NCI-H1930 (cell line): ENCODE measurements at regions not wholly inside any gene's neighbourhood (a gene's known extent, or its start where the extent isn't known, plus 50 kb on each side); places are given as distances from the start of the nearest gene placed in this dataset.

Experiments
- DNase-seq, 2 experiments: peaks; one replicate each; lab custom pipeline; 2025; lab: John Stamatoyannopoulos, UW

DNA sequence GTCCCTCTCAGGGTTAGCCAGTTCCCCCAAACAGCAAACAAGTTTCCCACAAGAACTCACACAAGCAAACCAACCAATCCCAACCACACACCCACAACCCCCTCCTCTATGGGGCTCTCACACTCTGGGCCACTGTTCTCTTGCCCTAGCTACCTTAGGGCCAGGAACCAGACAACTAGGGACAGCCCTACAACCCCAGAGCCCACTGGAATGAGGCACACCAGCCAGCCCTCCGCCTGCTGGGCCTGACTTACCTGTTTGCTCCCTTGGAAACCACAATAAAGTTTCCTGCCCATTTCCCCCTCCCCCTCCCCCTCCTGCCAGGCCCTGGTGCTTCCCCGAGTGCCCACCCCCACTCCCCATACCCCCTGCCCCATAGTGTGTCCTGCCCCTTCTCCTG, 132.6 kb downstream of the WDR11 start:
- no peak for DNase-seq

DNA sequence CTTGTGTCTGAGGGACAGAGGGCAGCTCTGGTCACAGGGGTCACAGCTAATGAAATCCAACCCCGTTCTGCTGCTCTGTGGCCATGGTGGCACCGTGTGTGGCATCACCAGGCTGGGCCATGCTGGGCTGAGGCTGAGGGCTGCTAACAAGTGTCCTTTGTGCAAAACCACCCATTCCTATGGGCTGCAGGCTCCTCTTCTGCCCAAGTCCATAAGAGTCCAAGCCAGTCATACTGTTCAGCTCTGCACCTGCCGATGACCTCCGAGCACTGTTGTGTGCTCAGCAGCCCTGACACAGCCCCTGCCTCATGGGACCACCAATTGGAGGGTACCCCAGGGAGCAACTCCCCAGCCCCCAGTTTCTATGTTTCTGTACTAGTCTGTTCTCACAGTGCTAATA, 133.1 kb downstream of the WDR11 start:
- DNase-seq = no peak

DNA sequence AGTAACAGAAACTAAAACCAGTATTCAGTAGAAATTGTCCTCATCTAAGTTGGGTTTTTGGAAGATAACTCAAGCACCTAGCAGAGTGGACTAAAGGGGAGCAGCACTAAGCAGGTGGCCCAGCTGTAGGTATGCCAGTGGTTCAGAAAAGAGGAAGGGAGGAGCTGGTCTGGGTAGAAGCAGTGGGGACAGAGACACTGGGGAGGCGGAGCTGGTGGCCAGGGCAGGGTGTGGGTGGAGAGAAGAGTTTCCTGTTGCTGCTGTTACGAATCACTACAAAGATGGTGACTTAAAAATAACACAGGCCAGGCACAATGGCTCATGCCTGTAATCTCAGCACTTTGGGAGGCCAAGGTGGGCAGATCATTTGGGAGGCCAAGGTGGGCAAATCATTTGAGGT, 136.2 kb downstream of the WDR11 start:
- no peak for DNase-seq

DNA sequence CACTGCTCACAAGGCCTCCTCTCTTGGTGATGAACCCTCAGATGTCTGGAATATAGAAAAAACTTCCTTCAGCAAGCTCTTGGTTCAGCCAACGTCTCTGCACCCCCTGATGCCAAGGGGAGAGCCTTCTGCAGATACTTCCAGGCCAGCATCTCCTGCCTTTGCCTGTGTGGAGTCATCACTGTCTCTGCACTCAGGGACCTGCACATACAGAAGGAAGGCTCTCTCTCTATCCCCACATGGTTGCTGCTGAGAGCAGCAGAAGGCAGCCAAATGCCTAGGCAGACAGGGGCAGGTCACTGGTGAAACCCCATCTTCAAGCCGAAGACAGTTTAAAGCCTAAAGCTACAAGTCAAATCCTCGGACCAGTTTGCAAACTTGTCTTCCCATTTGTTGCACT, 137.6 kb downstream of the WDR11 start:
- DNase-seq = no peak

DNA sequence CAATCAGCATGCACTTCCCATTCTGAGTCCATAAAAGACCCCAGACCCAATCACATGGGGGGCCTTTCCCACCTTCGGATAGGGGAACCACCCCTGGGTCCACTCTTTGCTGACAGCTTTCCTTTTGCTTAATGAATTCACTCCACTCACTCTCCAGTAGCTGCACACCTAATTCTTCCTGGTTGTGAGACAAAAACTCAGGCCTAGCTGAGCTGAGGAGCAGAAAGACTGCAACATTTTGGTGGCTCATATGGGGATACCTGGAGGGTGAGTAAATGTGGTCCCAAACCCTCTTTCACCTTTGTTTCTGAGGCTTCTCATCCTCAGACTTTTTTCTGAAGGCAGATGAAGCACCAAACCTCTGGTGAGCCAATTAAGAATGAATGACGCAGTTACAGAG, 138.1 kb downstream of the WDR11 start:
- DNase-seq = no peak

DNA sequence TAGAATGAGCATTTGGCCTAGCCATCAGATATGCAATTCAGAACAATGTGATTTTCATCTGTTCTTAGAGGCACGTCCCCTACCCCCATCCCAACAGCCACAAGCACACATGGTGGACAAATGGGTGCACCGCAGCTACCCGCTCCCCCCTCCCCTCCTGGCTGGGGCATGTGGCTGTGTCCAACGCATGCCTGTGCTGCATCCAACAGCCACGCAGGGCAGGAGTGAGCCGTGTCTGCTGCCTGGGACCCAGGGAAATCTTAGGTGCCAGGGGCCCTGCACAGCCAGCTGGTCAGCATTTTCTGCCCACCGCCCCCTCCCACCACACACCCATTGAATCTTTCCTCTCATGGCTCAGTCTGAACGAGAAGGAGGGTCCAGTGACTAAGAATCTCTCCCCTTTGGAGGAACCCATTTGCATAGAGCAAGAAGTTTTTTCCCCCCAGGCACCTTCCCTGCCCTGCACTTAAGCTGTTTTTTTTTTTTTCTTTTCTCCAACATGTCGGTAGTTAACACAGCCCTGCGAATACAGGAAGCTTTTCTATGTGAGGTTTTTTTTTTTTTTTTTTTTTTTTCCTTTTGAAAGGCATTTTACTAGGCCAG, 138.9 kb downstream of the WDR11 start:
- no peak for DNase-seq

DNA sequence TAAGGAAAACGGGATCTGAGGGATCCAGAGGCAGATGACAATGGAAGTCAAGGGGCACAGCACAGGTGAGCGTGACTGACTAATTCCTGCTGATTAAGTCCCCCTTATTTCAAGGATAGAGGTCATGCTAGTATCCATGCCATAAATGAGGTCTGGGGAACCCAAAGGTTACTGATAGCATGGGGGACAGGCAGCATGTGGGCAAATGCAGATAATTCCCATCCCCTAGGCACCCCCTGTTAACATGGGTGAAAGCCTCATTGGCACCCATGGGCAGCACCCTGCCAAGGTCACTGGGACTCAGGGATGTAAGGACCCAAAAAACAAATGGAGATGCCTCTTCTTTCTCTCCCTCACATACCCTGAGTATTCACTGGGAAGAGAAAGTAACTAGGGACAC, 139.7 kb downstream of the WDR11 start:
- DNase-seq = no peak

DNA sequence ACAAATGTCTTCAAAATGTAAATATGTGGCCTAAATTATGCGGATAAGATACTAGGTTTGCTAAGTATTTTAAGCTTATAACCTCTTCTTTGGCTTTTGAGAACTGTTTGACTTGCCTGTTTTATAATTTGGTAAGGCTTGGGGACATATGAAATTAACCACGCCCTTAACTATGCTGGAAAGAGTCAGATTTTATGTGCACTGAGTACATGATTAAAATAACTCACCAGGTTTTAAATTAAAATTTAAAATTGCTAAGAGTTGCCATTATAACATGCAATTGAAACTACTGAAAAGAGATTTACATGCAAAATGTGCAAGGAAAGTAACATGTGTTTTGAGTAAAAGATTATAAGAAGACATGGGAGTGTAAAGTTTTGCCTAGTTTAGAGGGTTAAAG, 141.9 kb downstream of the WDR11 start:
- DNase-seq = no peak

DNA sequence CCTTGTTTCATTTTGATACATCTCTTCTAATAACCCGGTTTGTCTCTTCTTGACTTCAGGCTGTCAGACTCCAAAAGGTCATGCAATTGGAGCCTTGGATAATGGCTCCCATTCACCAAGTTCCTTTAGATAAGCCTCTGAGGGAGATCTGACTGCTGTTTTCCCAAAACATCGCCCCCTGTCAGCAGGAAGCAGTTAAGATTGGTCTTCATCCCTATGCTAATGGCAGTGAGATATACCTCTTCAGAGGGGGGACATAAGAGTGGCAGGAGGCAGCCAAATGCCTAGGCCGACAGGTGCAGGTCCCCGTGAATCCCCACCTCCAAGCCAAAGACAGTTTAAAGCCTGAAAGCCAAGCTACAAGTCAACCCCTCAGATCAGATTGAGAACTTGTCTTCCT, 144.6 kb downstream of the WDR11 start:
- no peak for DNase-seq

DNA sequence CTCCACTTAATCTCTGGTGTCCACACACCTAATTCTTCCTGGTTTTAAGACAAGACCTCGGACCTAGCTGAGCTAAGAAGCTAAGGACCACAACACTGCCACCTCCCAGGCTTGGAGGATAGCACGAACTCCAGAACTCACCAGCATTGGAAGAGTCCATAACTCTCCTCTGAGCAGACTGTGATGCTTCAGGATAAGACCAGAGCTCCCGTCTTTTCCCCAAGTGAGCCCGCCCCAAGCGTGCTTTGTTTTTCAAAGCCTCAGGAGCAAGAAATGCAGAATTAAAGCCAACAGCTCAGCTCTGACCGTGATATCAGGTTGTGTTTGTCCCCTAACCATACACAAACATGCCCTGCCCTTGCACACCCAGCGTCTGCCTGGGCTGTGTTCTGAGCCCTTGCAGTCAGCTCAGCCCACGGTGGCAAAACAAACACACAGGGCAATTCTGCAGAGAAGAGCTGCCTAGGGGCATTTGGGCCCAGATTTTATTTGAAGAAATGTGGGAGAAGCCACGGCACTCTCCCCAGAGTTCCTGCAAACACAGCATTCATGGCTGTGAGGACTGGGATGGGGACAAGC, 145.4 kb downstream of the WDR11 start:
- no peak for DNase-seq

DNA sequence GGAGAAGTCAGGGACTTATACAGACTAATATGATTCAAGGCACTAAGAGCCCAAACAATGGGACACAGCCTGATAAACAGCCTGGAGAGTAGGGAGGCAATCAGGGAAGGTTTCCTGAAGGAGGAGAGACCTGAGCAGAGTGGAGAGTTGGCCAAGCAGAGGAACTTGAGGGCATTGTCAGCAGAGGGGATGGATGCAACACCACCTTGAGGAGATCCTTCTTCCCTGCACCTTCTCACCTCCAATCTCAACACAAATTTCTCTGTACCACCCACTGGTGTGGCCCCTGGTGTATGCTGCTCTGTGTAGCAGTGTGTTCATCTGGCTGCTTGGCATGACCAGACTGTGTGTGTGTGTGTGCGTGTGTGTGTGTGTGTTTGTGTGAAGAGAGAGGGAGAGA, 146.2 kb downstream of the WDR11 start:
- DNase-seq = no peak

DNA sequence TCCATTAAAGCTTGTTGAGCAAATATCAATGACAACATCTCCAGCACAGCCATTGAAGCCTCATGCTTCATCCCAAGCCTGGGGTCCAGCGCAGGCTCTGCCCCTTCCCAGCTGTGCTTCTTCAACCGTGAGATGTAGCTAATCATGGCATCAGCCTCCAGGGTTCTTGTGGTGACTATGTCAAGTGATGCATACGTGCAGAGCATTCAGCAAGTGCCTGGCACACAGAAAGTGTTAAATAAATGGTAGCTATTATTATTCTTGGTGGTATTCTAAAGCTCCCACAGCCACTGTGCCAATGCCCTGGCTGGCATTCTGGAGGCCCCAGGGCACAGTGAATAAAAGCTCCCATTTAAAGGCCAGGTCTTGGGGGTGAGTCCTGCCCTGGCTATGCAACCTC, 146.6 kb downstream of the WDR11 start:
- no peak for DNase-seq

DNA sequence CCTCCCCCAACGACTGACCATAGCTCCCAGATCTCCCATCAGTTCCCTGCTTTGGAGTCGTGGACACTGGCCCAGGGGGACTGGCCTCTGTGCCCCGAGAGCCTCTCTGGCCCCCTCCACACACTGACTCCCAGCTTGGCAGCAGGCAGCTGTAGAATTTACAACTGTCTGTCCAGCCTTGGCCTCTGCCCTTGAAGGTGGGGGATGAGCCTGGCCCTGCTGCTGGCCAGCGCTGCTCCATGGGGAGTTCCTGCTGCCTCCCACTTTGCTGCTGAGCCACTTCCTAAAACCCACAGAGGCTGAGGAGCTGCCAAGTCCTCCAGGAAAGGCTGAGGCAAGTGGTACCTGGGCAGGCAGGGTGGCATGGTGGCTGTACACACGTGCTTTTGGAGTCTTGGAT, 147.1 kb downstream of the WDR11 start:
- DNase-seq = no peak

DNA sequence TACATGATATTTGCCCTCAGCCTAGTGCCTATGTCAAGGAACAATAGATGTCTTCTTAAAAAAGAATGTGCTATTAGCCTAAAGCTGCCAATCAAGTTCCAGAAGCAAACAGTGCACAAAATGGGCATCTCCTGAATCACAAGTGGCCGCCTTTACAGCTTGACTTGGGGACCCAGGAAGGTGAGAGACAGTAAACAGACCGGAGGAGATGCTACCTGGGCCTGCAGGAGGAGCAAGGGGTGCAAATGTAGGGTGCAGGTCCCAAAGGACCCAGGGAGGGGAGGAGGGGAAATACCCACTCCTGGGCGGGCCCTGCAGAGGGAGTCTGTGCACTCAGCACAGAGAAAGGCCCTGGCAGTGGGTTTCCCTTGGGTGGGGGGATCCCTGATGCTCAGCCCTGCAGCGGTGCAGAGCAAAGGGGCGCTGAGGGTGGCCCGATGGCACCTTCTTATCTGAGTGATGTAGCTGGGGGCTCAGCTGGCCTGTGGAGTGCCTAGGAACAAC, 147.7 kb downstream of the WDR11 start:
- DNase-seq = no peak

DNA sequence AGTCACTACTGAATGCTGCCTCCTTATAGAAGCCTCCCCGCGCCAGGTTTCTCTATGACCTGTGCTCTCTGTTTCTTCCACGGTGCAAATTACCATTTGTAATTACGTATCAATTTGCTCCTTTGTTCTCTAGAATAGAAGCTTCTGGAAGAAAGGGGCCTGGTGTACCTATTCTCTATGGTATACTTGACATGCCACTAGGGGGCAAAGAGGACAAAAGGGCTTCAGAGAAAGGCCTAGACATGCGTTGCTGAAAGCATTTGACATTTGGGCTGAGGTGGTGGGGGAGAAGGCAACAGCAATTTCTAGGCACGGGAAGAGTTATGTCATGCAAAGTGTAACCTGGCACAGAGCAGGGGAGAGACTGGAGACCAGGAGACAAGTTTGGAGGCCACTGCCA, 148.7 kb downstream of the WDR11 start:
- no peak for DNase-seq

DNA sequence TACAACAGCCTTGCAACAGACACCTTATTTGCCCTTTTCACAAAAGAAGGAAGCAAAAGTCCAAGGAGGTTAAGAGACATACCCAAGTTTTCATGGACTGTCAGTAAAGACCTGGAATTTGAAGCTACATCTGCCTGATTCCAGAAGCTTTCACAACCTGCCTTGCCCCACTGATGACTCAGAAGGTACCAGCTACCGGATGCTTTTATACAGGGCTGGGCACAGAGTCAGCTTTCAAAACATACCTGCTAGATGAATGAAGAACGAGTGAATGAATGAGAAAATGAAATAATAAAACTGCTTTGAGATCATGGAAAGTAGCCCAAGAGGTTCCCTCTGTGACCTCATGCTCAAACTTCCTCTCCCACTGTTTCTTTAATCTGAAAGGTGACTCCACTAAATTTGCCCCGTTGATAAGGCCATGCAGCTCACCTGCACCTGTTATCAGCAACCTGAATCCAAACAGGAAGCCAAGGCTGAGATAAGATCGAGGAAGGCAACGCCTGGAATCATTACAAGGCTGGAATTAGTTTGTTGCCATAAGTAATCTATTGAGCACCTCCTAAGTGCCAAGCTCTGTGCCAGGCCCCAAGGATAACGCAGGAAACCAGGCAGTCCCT, 151.5 kb downstream of the WDR11 start:
- DNase-seq = no peak

DNA sequence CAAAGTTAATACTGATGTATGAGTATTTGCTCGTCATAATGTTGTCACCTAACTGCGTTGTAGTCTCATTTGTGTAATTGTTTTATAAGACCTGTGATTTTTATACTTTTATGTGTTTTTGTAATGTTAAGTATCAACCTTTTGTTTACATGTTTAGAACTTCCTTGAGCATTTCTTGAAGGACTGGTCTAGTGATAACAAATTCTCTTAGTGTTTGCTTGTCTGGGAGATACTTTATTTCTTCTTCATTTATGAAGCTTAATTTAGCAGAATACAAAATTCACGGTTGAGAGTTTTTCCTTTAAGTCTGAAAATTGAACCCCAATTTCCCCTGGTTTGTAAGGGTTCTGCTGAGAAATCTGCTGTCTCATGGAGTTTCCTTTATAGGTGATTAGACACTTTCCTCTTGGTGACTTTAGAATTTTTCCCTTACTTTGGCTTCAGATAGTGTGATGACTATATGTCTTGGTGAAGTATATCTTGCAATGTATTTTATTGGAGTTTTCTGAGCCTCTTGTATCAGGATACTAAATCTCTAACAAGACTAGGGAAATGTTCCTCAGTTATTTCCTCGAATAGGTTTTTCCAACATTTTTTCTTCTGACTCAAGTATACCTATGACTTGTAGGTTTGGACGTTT, 154.9 kb downstream of the WDR11 start:
- no peak for DNase-seq

DNA sequence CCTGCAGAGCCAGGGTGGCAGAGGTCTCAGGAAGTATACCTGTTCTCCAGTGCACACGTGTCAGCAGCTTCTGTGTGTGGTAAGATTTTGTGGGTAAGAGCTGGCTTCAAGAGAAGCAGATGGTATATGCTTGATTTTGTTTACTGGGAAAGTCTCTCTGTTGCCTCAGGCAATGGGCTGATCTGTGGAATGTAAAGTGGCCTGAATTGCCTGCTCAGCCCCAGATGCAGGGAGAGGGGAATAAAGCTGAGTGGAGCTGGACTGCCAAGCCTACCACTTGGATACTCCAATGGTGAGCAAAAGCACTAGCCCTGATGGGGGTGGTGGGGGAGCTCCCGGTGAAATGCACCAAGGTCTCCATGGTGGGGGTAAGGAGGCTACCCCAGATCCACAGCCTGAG, 156.1 kb downstream of the WDR11 start:
- no peak for DNase-seq

DNA sequence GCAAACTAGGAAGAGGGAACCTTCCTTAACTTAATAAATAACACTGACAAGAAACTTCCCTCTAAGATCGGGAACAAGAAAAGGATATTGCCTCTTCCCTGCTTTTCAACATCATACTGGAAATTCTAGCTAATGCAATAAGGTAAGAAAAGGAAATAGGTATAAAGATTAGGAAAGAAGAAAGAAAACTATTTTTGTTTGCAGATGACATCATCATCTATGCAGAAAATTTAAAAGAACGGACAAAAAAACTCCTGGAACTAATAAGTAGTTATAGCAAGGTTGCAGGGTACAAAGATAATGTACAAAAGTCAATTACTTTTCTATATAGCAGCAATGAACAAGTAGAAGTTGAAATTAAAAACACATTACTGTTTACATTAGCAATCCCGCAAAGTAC, 164.8 kb downstream of the WDR11 start:
- no peak for DNase-seq

DNA sequence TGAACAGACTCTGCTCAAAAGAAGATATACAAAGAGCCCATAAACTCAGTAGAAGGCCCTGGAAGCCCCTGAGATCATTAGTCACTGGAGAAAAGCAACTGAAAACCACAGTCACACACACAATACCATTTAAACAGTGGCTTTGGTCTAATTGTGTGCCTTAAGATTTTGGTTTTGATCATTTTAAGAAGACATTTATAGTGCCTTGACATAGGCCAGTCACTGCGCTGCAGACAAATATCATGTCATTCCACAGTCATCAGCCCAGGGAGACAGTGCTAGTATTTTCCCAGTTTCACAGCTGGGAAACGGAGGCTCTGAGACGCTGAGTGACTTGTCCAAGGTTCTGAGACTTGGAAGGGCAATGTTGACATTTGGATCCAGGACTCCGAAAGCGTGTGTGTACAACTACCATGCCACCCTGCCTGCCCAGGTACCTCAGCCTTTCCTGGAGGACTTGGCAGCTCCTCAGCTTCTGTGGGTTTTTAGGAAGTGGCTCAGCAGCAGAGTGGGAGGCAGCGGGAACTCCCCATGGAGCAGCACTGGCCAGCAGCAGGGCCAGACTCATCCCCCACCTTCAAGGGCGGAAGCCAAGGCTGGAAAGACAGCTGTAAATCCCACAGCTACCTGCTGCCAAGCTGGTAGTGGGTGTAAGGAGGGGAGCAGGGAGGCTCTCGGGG, 173.9 kb downstream of the WDR11 start:
- DNase-seq = no peak

DNA sequence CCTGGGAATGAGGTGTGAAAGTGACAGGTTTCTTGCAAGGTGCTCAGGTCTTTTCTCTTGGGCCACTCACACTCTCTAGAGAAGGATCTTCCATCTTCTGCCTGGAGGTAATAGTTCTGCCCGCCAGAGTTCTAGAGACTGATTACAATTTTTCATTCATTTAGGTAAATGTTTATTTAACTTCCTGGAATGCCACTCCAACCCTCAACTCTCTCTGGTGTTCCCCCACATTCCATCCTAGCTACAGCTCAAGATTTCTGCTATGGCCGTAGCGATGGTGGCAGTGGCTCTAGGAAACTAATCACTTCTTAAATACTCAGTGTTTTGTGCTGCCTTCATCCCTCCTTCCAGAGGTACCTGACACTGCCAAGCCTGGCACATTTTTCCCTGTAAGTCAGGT, 174.6 kb downstream of the WDR11 start:
- no peak for DNase-seq

DNA sequence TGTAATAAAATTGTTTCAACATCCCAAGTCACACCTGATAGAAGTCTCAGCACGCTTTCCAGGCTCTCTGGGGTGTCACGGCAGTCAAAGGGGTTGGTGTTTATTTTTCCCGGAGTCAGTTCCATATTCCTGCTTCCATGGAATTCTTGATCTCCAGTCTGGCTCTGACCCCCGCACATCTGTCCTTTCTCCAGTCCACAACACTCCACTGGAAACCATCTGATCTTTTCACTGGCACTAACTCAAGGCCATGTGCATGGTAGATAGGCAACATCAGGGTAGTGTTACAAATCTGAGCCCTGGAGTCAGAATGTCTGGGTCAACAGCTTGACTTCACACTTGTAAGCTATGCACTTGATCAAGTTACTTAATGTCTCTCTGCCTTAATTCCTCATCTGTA, 176.2 kb downstream of the WDR11 start:
- DNase-seq = no peak

DNA sequence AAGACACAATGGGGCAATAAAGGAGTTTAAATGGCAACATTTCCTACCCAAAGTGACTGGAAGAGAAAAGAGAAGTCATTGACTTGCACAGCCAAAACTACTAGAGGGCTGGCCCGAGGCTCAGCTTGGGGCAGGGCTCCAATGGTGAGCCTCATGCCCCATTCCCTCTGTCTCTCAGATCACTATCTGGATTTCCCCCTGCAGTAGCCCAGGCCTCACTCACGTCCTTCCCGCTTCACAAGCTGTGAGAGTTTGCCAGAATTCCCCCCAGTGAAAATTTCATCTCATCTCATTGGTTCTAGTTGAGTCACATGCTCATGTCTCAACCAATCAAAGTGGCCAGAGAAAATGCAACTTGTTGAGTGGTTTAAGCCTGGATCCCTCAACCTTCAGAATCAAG, 181.3 kb downstream of the WDR11 start:
- DNase-seq = no peak
